ENCODE measurements at regions not wholly inside any gene's neighbourhood (a gene's known extent, or its start where the extent isn't known, plus 50 kb on each side); places are given as distances from the start of the nearest gene placed in this dataset.

DNA sequence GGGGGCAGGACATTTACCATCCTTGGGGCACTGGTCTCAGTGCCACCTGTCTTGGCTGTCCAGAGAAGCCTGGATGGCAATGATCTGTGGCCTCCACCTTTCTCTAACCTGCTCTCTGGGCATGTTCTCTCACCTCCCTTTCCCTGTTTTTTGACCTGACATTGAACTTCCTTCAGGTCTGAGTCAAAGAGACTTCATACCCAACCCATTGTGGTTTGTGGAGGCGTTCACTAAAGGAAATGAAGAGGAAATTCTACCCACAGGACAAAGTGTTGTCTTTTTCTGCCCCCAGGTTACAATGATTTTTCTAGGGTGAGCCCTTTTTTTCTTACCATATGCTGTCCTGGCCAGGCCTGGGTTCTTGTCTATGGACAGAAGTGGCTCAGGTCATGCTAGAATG, 76.6 kb downstream of the CYP26A1 start:
- peaks cover 5% of the 10 kb centered on the region for H3K36me3 Mint-ChIP-seq (ENCODE audit: low read depth, unreplicated experiment)
- no peak overlapping the region for H3K27ac Mint-ChIP-seq (ENCODE audit: unreplicated experiment)
- H3K4me3 Mint-ChIP-seq (ENCODE audit: unreplicated experiment), result no peak overlapping the region
- TF ChIP-seq, protein P1, sequence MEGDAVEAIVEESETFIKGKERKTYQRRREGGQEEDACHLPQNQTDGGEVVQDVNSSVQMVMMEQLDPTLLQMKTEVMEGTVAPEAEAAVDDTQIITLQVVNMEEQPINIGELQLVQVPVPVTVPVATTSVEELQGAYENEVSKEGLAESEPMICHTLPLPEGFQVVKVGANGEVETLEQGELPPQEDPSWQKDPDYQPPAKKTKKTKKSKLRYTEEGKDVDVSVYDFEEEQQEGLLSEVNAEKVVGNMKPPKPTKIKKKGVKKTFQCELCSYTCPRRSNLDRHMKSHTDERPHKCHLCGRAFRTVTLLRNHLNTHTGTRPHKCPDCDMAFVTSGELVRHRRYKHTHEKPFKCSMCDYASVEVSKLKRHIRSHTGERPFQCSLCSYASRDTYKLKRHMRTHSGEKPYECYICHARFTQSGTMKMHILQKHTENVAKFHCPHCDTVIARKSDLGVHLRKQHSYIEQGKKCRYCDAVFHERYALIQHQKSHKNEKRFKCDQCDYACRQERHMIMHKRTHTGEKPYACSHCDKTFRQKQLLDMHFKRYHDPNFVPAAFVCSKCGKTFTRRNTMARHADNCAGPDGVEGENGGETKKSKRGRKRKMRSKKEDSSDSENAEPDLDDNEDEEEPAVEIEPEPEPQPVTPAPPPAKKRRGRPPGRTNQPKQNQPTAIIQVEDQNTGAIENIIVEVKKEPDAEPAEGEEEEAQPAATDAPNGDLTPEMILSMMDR (IDR thresholded peaks at IDR 0.05; ENCODE audit: unreplicated experiment), result no peak
- no peaks in the 10 kb centered on the region for H3K9me3 Mint-ChIP-seq (ENCODE audit: unreplicated experiment)
- no peak for DNase-seq (ENCODE audit: low spot score)
- no peaks in the 10 kb centered on the region for H3K27me3 Mint-ChIP-seq (ENCODE audit: unreplicated experiment)
- H3K4me1 Mint-ChIP-seq (ENCODE audit: unreplicated experiment), result no peaks in the 10 kb centered on the region

GRCh38 chr10:93150990-93151547, 77.4 kb downstream of the CYP26A1 start:
- TF ChIP-seq, protein P1 (IDR thresholded peaks at IDR 0.05; ENCODE audit: unreplicated experiment), result no peak
- H3K36me3 Mint-ChIP-seq (ENCODE audit: low read depth, unreplicated experiment), result peaks cover 5% of the 10 kb centered on the region
- no peak for DNase-seq (ENCODE audit: low spot score)
- no peaks in the 10 kb centered on the region for H3K9me3 Mint-ChIP-seq (ENCODE audit: unreplicated experiment)
- no peaks in the 10 kb centered on the region for H3K4me1 Mint-ChIP-seq (ENCODE audit: unreplicated experiment)
- no peaks in the 10 kb centered on the region for H3K27me3 Mint-ChIP-seq (ENCODE audit: unreplicated experiment)
- no peak overlapping the region for H3K27ac Mint-ChIP-seq (ENCODE audit: unreplicated experiment)
- H3K4me3 Mint-ChIP-seq (ENCODE audit: unreplicated experiment), result no peak overlapping the region

- Mint-ChIP-seq H3K27ac (ENCODE audit: unreplicated experiment) (no peak overlapping the region), H3K9me3 (ENCODE audit: unreplicated experiment) (no peaks in the 10 kb centered on the region), H3K4me1 (ENCODE audit: unreplicated experiment) (no peaks in the 10 kb centered on the region), H3K36me3 (ENCODE audit: low read depth, unreplicated experiment) (peaks cover 5% of the 10 kb centered on the region), H3K27me3 (ENCODE audit: unreplicated experiment) (no peaks in the 10 kb centered on the region), H3K4me3 (ENCODE audit: unreplicated experiment) (no peak overlapping the region)
- TF ChIP-seq, protein P1 (IDR thresholded peaks at IDR 0.05; ENCODE audit: unreplicated experiment), result no peak
- no peak for DNase-seq (ENCODE audit: low spot score)
These were observed 78.4 kb downstream of the CYP26A1 start for GRCh38 chr10:93152136-93152535.

DNA sequence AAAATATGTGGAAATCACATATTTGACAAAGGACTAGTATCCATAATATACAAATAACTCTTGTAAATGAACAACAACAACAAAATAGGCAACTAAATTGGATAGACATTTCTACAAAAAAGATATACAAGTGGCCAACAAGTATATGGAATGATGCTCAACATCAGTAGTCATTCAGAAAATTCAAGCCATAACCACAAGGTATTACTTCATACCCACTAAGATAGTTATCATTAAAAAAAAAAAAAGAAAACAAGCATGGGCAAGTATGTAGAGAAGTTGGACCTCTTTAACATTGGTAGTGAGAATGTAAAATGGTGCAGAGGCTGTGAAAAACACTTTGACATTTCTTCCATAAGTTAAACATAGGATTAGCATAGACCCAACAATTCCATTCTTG, 80.8 kb downstream of the CYP26A1 start:
- Mint-ChIP-seq H3K4me3 (ENCODE audit: unreplicated experiment) (no peak overlapping the region), H3K9me3 (ENCODE audit: unreplicated experiment) (peaks cover 4% of the 10 kb centered on the region), H3K27ac (ENCODE audit: unreplicated experiment) (no peak overlapping the region), H3K27me3 (ENCODE audit: unreplicated experiment) (no peaks in the 10 kb centered on the region), H3K36me3 (ENCODE audit: low read depth, unreplicated experiment) (peaks cover 9% of the 10 kb centered on the region), H3K4me1 (ENCODE audit: unreplicated experiment) (no peaks in the 10 kb centered on the region)
- TF ChIP-seq, protein P1 (IDR thresholded peaks at IDR 0.05; ENCODE audit: unreplicated experiment), result no peak
- no peak for DNase-seq (ENCODE audit: low spot score)

DNA sequence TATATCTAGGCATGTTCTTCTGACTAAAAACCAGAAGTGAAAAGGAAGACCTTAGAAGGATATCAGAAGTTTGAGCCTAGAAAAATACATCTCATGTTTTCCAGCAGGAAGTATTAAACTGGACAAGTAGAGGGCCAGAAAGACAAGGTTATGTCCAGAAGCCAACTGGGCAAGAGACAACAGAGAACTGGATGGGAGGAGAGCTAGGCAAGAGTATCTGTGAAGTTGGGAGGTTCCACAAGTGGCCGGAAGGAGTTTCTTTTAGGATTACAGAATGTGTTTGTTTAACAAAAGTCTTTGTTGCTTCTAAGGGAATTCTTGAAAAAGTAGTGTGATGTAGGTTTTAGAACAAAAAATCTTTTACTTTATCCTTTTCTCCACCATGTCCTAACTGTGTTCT, 86.4 kb downstream of the CYP26A1 start:
- Mint-ChIP-seq H3K9me3 (ENCODE audit: unreplicated experiment) (peaks cover 4% of the 10 kb centered on the region), H3K36me3 (ENCODE audit: low read depth, unreplicated experiment) (peaks cover 4% of the 10 kb centered on the region), H3K27me3 (ENCODE audit: unreplicated experiment) (no peaks in the 10 kb centered on the region), H3K4me1 (ENCODE audit: unreplicated experiment) (no peaks in the 10 kb centered on the region), H3K4me3 (ENCODE audit: unreplicated experiment) (no peak overlapping the region), H3K27ac (ENCODE audit: unreplicated experiment) (no peak overlapping the region)
- DNase-seq (ENCODE audit: low spot score), result no peak
- TF ChIP-seq, protein P1 (IDR thresholded peaks at IDR 0.05; ENCODE audit: unreplicated experiment), result no peak
